ENCODE measurements at regions not wholly inside any gene's neighbourhood (a gene's known extent, or its start where the extent isn't known, plus 50 kb on each side); places are given as distances from the start of the nearest gene placed in this dataset.
"Not testable (repeated sequence)": the region's sequence is repeated elsewhere in the genome, so short reads cannot be mapped to it uniquely, and the experiment has no call there.

GRCh38 chr16:18616137-18616755 is 54.3 kb upstream of the NOMO2 start:
- POLR2A ChIA-PET; H3K4me3 Mint-ChIP-seq; H3K4me1 Mint-ChIP-seq; intact Hi-C loops (cut with micrococcal nuclease); CTCF ChIA-PET; H3K27me3 Mint-ChIP-seq; H3K36me3 Mint-ChIP-seq (ENCODE audit: low read depth); H3K9me3 Mint-ChIP-seq; DNase-seq; H3K27ac Mint-ChIP-seq; ATAC-seq (ENCODE audit: low read depth): not testable (repeated sequence)
